ENCODE measurements at regions not wholly inside any gene's neighbourhood (a gene's known extent, or its start where the extent isn't known, plus 50 kb on each side); places are given as distances from the start of the nearest gene placed in this dataset.

GRCh38 chr6:45795678-45796077 lies 220.0 kb downstream of the CLIC5 start:
- no peaks in the 10 kb centered on the region for H3K9me3 ChIP-seq (ENCODE audit: control insufficient read depth, insufficient read depth, low read length)
- POLR2A ChIA-PET (ENCODE audit: unreplicated experiment) = interaction anchor here (0.6 kb wide), 1 partner anchor 585 kb away, joined by 5 read pairs; no protein-coding TSS in a partner anchor

More at GRCh38 chr6:45795678-45796077, 220.0 kb downstream of the CLIC5 start:
- ATAC-seq (ENCODE audit: low read depth) = peak; percentile 59; the same call in 1 of the 2 replicates
- H2BK15ac ChIP-seq (ENCODE audit: low read depth, low read length) = no peak overlapping the region
- dilution Hi-C loops (cut with HindIII; ENCODE audit: low sequenced_read_pairs, unreplicated experiment) = no loop called here
- H3K56ac ChIP-seq (ENCODE audit: extremely low read depth, insufficient read depth, low read length) = no peak overlapping the region
- H2BK120ac ChIP-seq (ENCODE audit: low read depth, low read length) = no peak overlapping the region
- DNase-seq = peak; percentile 20
- no CpG with 5 or more reads among the region's 3 CpGs for WGBS, 2 experiments (ENCODE audit: extremely low coverage in 2 of 2, insufficient read length in 1 of 2)
- no peak overlapping the region for H2AK5ac ChIP-seq (ENCODE audit: low read depth, low read length)
- no peaks in the 10 kb centered on the region for H4K20me1 ChIP-seq (ENCODE audit: insufficient read depth, low read length)
- H2AK9ac ChIP-seq (replicated peaks; ENCODE audit: low read depth, low read length, poor library complexity) = no peak overlapping the region
- H4K91ac ChIP-seq (ENCODE audit: insufficient read depth, low read depth, low read length) = no peak overlapping the region
- no peak overlapping the region for H3K4ac ChIP-seq (ENCODE audit: low read depth, low read length)
- no peaks in the 10 kb centered on the region for H3K79me1 ChIP-seq (ENCODE audit: low read depth in 1 of 2, low read length in 2 of 2)
- no peak overlapping the region for H3K4me3 ChIP-seq (ENCODE audit: insufficient read depth, low read depth, low read length)
- intact Hi-C loops (cut with micrococcal nuclease) = loop anchor here (10.0 kb wide), 1 partner anchor 291 kb away; no protein-coding TSS in a partner anchor
- H4K8ac ChIP-seq (ENCODE audit: low read depth in 2 of 2, low read length in 2 of 2) = no peak overlapping the region
- H2BK5ac ChIP-seq (ENCODE audit: low read depth, low read length, poor library complexity, severe bottlenecking) = no peak overlapping the region
- no peak overlapping the region for H2BK20ac ChIP-seq (ENCODE audit: low read depth, low read length)
- no peak overlapping the region for H4K5ac ChIP-seq (ENCODE audit: low read depth, low read length)
- no peak overlapping the region for H3K23ac ChIP-seq (ENCODE audit: low read depth, low read length)
- H3K9ac ChIP-seq (ENCODE audit: low read depth, low read length) = no peak overlapping the region
- peaks cover 5% of the 10 kb centered on the region for H3K4me1 ChIP-seq (ENCODE audit: control insufficient read depth, insufficient read depth, low read length)
- H3K9me1 ChIP-seq (ENCODE audit: insufficient read depth, low read length) = peaks cover 3% of the 10 kb centered on the region; the same call in 1 of the 2 replicates
- no peak overlapping the region for H3K27ac ChIP-seq (ENCODE audit: insufficient read depth, low read length)
- TF ChIP-seq ELK1 (IDR thresholded peaks at IDR 0.05; ENCODE audit: borderline replicate concordance, low read depth, low read length) = no peak
- no peak for TF ChIP-seq USF2 (IDR thresholded peaks at IDR 0.05; ENCODE audit: low read depth, low read length)
- no peak for TF ChIP-seq RCOR1 (IDR thresholded peaks at IDR 0.05; ENCODE audit: insufficient replicate concordance, low read length)
- TF ChIP-seq NFE2L2 (IDR thresholded peaks at IDR 0.05; ENCODE audit: low read depth, low read length) = no peak
- TF ChIP-seq MXI1 (IDR thresholded peaks at IDR 0.05; ENCODE audit: borderline replicate concordance, low read depth, low read length) = no peak
- TF ChIP-seq RFX5 (IDR thresholded peaks at IDR 0.05; ENCODE audit: low read depth, low read length) = no peak
- TF ChIP-seq MAZ (IDR thresholded peaks at IDR 0.05; ENCODE audit: borderline replicate concordance, low read depth, low read length) = no peak
- TF ChIP-seq RAD21 (IDR thresholded peaks at IDR 0.05; ENCODE audit: low read length) = no peak
- no peak for TF ChIP-seq CTCF (conservative IDR thresholded peaks at IDR 0.05; ENCODE audit: low read depth, low read length)
- TF ChIP-seq POLR2A (IDR thresholded peaks at IDR 0.05; ENCODE audit: low read depth, low read length) = no peak
- TF ChIP-seq FOS (IDR thresholded peaks at IDR 0.05; ENCODE audit: low read depth, low read length) = no peak
- TF ChIP-seq SMC3 (IDR thresholded peaks at IDR 0.05; ENCODE audit: low read depth, low read length) = no peak
- no peak for TF ChIP-seq BHLHE40 (IDR thresholded peaks at IDR 0.05; ENCODE audit: low read depth, low read length)
- TF ChIP-seq MAFK (IDR thresholded peaks at IDR 0.05; ENCODE audit: low read depth, low read length) = no peak
- no peak for TF ChIP-seq CHD1 (IDR thresholded peaks at IDR 0.05; ENCODE audit: low read depth, low read length)
- no peak for TF ChIP-seq CEBPB (IDR thresholded peaks at IDR 0.05; ENCODE audit: low read depth, low read length)
- H3K14ac ChIP-seq (replicated peaks; ENCODE audit: low read depth, low read length) = no peak overlapping the region
- in situ Hi-C loops (cut with MboI; ENCODE audit: low sequenced_read_pairs) = no loop called here
- no peak overlapping the region for H2AFZ ChIP-seq (replicated peaks; ENCODE audit: low read length, poor library complexity)
- H3K18ac ChIP-seq (ENCODE audit: low read depth, low read length) = no peak overlapping the region
- no peaks in the 10 kb centered on the region for H3K36me3 ChIP-seq (ENCODE audit: control insufficient read depth, insufficient read depth, low read length)
- H3K27me3 ChIP-seq (ENCODE audit: control insufficient read depth, insufficient read depth, low read length) = peaks cover 7% of the 10 kb centered on the region; the same call in 1 of the 2 replicates
- no peak overlapping the region for H3K4me2 ChIP-seq (ENCODE audit: low read depth, low read length)
- no TSS peak for BruUV-seq (replicated peaks)
- CTCF ChIA-PET = interaction anchor here (1.1 to 1.3 kb wide), 3 partner anchors 12 to 81 kb away, joined by 3 to 5 read pairs (median 3); no protein-coding TSS in a partner anchor
